HG02884 (cell line): ENCODE measurements at regions not wholly inside any gene's neighbourhood (a gene's known extent, or its start where the extent isn't known, plus 50 kb on each side); places are given as distances from the start of the nearest gene placed in this dataset.

ENCODE experiments used
- ATAC-seq: cut with Tn5 transposase; IDR thresholded peaks from one replicate; pipeline ENCODE4 v1.9.1; 2021; ENCODE audit warnings: mild to moderate bottlenecking, moderate library complexity; ENCODE audit not compliant: unreplicated experiment

GRCh38 chr12:14273913-14274311 lies 91.6 kb upstream of the ATF7IP start:
- ATAC-seq, result no peak

- ATAC-seq, result no peak
These were observed 90.4 kb upstream of the ATF7IP start for GRCh38 chr12:14275111-14275510.

- no peak for ATAC-seq
These were observed 89.6 kb upstream of the ATF7IP start for GRCh38 chr12:14275886-14276285.

- ATAC-seq, result peak; percentile 60
These were observed 87.1 kb upstream of the ATF7IP start for GRCh38 chr12:14278294-14278953.

- no peak for ATAC-seq
These were observed 85.6 kb upstream of the ATF7IP start for GRCh38 chr12:14279845-14280244.

GRCh38 chr12:14280921-14281320 lies 84.6 kb upstream of the ATF7IP start:
- no peak for ATAC-seq

GRCh38 chr12:14281539-14281938 lies 83.9 kb upstream of the ATF7IP start:
- ATAC-seq, result no peak

- ATAC-seq, result peak; percentile 40
These were observed 81.9 kb upstream of the ATF7IP start for GRCh38 chr12:14283489-14284144.

- peak; percentile 73 for ATAC-seq
These were observed 81.2 kb upstream of the ATF7IP start for GRCh38 chr12:14284184-14284722.

- no peak for ATAC-seq
These were observed 75.9 kb upstream of the ATF7IP start for GRCh38 chr12:14289601-14290000.

- no peak for ATAC-seq
These were observed 74.5 kb upstream of the ATF7IP start for GRCh38 chr12:14290951-14291350.

GRCh38 chr12:14303661-14304155 lies 61.8 kb upstream of the ATF7IP start:
- no peak for ATAC-seq

- ATAC-seq, result no peak
These were observed 58.5 kb upstream of the ATF7IP start for GRCh38 chr12:14307004-14307403.

- ATAC-seq, result no peak
These were observed 57.0 kb upstream of the ATF7IP start for GRCh38 chr12:14308516-14308915.

- ATAC-seq, result no peak
These were observed 54.6 kb upstream of the ATF7IP start for GRCh38 chr12:14310866-14311265.

GRCh38 chr12:14313379-14314138 lies 51.9 kb upstream of the ATF7IP start:
- no peak for ATAC-seq

GRCh38 chr12:14314801-14315200 lies 50.7 kb upstream of the ATF7IP start:
- ATAC-seq, result no peak

- ATAC-seq, result no peak
These were observed 50.0 kb upstream of the ATF7IP start for GRCh38 chr12:14315501-14315900.
